Peyer's patch (tissue), 4 donors: ENCODE measurements at regions not wholly inside any gene's neighbourhood (a gene's known extent, or its start where the extent isn't known, plus 50 kb on each side); places are given as distances from the start of the nearest gene placed in this dataset.
"Not testable (repeated sequence)": the region's sequence is repeated elsewhere in the genome, so short reads cannot be mapped to it uniquely, and the experiment has no call there.

ENCODE experiments used
- CTCF ChIP-seq, 6 experiments: fragments of 450-650 bp in 4 of 6; fragments of 200-600 bp in 2 of 6; sonication (generic) in 1 of 6; IDR thresholded peaks; one replicate each; pipeline ENCODE4 v1.5.1; 2017 to 2019; ENCODE audit warnings: antibody characterized with exemption in 6 of 6, mild to moderate bottlenecking in 3 of 6, moderate library complexity in 1 of 6
- POLR2A ChIP-seq, 2 donors: fragments of 450-650 bp; IDR thresholded peaks; one replicate each; pipeline ENCODE4 v1.5.1; 2017; ENCODE audit warnings: antibody characterized with exemption in 2 of 2, mild to moderate bottlenecking in 2 of 2, moderate library complexity in 2 of 2

- TF ChIP-seq CTCF, POLR2A (IDR thresholded peaks at IDR 0.05): not testable (repeated sequence)
These were observed 102.3 kb upstream of the DEFB108B start for GRCh38 chr11:71730748-71731147.
